ENCODE measurements at regions not wholly inside any gene's neighbourhood (a gene's known extent, or its start where the extent isn't known, plus 50 kb on each side); places are given as distances from the start of the nearest gene placed in this dataset.

DNA sequence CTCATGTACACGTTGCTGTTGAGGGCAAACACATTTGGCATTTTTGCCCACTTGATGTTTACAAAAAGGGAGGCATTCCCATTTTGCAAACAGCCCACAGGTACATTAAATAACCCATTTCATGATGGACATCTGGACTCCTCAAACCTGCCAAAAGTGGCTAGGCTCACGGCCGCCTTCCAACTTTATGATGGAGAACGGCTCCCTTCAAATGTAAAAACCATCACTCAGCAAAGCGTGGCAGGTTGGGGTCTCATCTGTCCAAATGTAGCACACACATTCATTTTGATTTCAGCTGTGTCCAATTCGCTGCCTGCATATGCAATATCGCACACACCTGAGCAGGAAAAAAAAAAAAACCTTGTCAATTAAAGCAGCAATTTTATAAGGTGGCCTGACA is 417.8 kb downstream of the TMEM114 start:
- no peak overlapping the region for H3K27ac ChIP-seq
- TF ChIP-seq, protein P1, sequence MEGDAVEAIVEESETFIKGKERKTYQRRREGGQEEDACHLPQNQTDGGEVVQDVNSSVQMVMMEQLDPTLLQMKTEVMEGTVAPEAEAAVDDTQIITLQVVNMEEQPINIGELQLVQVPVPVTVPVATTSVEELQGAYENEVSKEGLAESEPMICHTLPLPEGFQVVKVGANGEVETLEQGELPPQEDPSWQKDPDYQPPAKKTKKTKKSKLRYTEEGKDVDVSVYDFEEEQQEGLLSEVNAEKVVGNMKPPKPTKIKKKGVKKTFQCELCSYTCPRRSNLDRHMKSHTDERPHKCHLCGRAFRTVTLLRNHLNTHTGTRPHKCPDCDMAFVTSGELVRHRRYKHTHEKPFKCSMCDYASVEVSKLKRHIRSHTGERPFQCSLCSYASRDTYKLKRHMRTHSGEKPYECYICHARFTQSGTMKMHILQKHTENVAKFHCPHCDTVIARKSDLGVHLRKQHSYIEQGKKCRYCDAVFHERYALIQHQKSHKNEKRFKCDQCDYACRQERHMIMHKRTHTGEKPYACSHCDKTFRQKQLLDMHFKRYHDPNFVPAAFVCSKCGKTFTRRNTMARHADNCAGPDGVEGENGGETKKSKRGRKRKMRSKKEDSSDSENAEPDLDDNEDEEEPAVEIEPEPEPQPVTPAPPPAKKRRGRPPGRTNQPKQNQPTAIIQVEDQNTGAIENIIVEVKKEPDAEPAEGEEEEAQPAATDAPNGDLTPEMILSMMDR (conservative IDR thresholded peaks at IDR 0.05), result no peak
- no peak for TF ChIP-seq ZFX (IDR thresholded peaks at IDR 0.05)

DNA sequence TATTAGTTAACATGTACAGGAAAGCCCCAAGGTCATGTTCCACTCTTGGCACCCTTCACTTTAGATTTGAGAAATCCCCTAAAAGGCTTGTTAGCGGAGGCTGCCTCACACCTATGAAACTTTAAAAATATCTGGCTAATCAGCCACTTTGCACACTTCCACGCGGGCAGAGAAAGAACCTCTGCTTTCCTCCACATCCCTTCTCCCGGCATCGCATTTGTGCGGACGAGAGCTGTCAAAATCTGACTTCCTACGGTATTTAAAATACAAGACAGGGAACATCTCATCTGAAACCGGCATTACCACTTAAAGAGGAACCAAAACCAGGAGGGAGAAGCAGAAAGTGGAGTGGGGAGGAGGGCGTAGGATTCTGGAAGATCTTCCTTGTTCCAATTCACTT is 422.3 kb downstream of the TMEM114 start:
- TF ChIP-seq, protein P1 (conservative IDR thresholded peaks at IDR 0.05), result no peak
- no peak for TF ChIP-seq ZFX (IDR thresholded peaks at IDR 0.05)
- no peak overlapping the region for H3K27ac ChIP-seq

- TF ChIP-seq, protein P1 (conservative IDR thresholded peaks at IDR 0.05), result no peak
- TF ChIP-seq ZFX (IDR thresholded peaks at IDR 0.05), result no peak
- H3K27ac ChIP-seq, result no peak overlapping the region
These were observed 422.9 kb downstream of the TMEM114 start for GRCh38 chr16:8167436-8167835.

DNA sequence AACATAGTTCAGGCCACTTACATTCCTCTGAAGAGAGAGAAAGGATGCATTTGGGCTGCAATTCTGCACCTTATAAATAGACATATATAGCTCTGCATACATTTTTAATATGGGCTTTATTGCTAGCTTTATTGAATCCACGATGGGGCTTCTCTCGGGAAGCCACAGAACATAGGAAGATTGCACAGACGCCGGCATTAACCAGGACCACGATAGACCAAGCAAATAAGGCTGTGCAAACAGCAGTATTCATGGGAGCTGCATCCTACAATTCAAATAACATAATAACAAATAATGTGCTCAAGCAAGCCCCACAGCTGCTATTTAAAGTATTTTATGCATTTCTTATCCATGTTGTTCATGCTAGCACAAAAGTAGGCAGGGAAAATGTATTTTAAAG is 432.3 kb downstream of the TMEM114 start:
- TF ChIP-seq, protein P1 (conservative IDR thresholded peaks at IDR 0.05), result no peak
- no peak for TF ChIP-seq ZFX (IDR thresholded peaks at IDR 0.05)
- no peak overlapping the region for H3K27ac ChIP-seq

DNA sequence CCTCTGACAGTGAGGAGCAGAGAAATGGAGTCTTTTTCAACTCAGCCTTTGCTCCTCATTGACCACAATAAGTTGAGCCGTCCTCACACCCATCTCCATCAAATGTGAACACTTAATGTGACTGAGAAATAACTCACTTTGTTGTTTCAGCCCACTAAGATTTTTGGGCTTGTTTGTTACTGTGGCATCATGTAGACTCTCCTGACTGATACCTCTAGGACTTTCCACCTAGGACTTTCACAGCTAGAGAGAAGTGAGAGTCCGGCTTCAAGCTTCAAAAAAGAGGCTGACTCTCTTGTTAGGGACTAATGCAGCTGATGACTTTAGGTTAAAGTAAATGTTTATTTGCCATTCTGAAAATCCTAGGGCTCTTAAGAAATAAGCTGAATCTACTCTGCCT is 435.0 kb downstream of the TMEM114 start:
- H3K27ac ChIP-seq, result no peak overlapping the region
- TF ChIP-seq ZFX (IDR thresholded peaks at IDR 0.05), result no peak
- TF ChIP-seq, protein P1 (conservative IDR thresholded peaks at IDR 0.05), result no peak

GRCh38 chr16:8146256-8147012 is 443.9 kb downstream of the TMEM114 start:
- no peak overlapping the region for H3K27ac ChIP-seq
- TF ChIP-seq ZFX (IDR thresholded peaks at IDR 0.05), result no peak
- TF ChIP-seq, protein P1 (conservative IDR thresholded peaks at IDR 0.05), result no peak

DNA sequence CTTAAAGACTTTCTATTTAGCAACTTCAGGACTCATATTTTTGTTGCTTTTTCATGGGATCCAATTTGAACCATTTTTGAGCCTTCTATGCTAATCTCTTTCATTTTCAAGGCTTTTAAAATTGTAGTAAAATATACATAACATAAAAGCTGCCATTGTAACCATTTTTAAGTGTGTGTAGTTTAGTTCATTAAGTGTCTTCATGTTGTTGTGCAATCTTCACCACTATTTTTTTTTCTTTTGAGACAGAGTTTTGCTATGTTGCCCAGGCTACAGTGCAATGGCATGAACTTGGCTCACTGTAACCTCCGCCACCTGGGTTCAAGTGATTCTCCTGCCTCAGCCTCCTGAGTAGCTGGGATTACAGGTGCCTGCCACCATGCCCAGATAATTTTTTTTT is 451.6 kb downstream of the TMEM114 start:
- TF ChIP-seq, protein P1 (conservative IDR thresholded peaks at IDR 0.05), result no peak

More for the DNA sequence above, 451.6 kb downstream of the TMEM114 start:
- H3K27ac ChIP-seq, result no peak overlapping the region

All from C4-2B (cell line).